ENCODE measurements at regions not wholly inside any gene's neighbourhood (a gene's known extent, or its start where the extent isn't known, plus 50 kb on each side); places are given as distances from the start of the nearest gene placed in this dataset.
"Not testable (repeated sequence)": the region's sequence is repeated elsewhere in the genome, so short reads cannot be mapped to it uniquely, and the experiment has no call there.

DNA sequence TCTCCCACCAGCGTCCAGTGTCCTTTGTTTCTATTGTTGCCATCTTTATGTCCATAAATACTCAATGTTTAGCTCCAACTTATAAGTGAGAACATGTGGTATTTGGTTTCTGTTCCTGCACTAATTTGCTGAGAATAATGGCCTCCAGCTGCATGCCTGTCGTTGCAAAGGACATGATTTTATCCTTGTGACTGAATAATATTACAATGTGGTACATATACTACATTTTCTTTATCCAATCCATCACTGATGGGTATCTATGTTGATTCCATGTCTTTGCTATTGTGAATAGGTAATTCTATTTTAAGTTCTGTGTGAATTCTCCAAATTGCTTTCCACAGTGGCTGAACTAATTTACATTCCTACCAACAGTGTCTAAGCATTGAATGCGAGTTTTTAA, 578.6 kb upstream of the CA10 start:
- DNase-seq (ENCODE audit: low read depth): no peak

DNA sequence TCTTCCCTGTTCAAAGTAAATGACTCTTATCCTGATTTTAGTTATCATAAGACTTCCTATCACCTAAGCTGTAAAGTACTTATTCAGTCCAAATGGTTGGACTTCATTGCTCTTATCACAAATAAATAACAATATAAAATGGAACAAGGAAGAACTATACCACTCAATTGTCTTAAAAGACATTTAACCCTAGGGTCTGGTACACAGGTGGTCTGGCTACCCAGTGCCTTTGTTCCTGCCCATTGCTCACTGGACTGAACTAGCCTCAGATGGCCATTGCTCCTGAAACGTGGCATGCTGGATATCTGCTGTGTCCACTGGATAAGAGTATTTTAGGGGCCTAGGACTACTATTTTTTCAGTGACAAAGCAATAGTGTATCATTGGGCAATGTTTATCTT, 574.3 kb upstream of the CA10 start:
- DNase-seq (ENCODE audit: low read depth): no peak

- no peak for DNase-seq (ENCODE audit: low read depth)
Measured at GRCh38 chr17:52724578-52724977, 566.1 kb upstream of the CA10 start.

GRCh38 chr17:52721910-52722309, 563.4 kb upstream of the CA10 start:
- no peak for DNase-seq (ENCODE audit: low read depth)

- no peak for DNase-seq (ENCODE audit: low read depth)
Measured at GRCh38 chr17:52710363-52710901, 551.9 kb upstream of the CA10 start.

DNA sequence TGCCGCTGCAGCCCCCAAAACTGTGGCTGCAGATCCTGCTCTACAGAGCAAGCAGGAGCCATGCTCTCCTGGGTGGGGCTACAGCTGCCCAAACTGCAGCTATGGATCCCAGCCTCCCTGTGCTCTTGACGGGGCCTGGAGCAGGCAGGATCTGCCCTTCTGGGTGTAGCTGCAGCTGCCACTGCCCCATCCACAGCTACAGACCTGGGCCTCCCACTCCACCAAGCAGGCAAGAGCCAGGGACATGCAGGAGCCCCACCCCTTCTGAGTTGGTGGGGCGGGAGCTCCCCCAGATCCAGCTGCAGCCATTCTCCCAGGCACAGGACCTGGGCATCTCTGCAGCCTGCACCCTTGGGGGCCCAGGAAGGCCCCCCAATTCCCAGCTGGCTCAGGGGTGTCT, 551.2 kb upstream of the CA10 start:
- DNase-seq (ENCODE audit: low read depth): no peak

DNA sequence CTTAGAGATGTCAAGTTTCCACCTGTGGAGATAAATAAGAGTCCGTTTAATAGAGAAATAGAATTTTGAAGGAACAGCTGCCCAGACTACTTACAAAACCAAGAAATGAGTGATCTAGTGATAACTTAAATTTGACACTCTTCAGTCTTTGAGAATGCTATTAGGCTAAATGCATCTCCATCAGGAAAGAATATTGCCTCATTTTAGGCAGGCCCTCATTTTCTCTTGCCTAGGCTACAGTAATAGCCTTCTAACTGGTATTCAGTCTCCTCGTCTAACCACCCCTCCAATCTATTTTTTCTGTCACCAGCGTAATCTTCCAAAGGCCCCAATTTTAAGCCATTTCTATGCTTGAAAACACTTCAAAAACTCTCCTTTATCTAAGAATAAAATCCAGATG, 537.8 kb upstream of the CA10 start:
- DNase-seq (ENCODE audit: low read depth): no peak

DNA sequence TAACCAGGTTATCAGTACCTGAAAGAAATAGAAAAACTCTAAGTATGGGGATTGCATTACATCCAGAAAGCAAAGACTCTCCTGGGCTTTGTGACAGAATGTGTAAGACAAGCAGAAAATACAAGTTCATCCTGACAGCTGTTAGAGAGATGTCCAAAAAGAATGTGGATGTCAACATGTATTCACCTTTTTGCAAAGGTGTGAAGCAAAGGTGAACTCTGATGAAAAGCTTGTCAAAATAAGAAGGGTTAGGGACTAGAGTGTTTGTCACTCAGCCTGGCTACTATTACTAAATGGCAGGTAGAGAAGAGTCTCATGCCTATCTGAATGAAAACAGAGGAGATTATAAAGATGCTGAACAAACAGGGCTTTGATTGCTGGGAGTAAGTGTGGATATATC, 527.6 kb upstream of the CA10 start:
- no peak for DNase-seq (ENCODE audit: low read depth)

DNA sequence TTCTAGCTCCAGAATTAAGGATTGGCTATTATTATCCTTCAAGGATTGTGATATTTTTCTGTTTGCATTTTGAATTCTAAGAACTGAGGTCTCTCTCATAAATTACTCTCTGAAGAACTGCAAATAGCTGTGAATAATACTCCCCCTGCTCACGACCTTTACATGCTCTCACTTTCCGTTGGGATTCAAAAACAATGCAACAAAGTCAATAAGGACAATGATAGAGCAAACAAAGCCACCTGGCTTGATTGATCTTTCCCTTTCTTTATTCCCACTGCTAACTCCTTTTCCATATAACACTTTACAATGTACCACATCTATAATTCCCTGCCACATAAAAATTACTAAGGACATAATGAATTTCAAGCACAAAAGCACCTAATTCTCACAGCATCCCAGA, 523.0 kb upstream of the CA10 start:
- DNase-seq (ENCODE audit: low read depth): no peak

DNA sequence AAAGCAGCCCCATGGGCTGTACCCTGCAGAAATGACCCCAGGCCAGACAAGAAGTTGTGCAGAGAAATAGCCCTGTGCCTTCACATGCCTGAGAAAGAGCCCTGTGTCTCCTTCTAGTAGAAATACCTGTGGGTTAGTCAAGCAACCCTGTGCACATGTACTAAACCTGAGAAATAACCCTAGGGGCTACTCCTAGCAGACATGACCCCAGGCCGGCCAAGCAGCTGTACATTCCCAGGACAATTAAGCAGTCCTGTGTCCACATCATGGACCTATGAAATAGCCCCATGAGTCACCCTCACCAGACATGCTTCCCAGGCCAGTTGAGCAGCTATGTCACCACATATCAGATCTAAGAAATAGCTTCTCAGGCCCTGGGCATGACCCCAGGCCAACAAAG, 519.7 kb upstream of the CA10 start:
- DNase-seq (ENCODE audit: low read depth): no peak

- DNase-seq (ENCODE audit: low read depth): no peak
Measured at GRCh38 chr17:52674686-52675085, 516.2 kb upstream of the CA10 start.

- no peak for DNase-seq (ENCODE audit: low read depth)
Measured at GRCh38 chr17:52673791-52674190, 515.3 kb upstream of the CA10 start.

DNA sequence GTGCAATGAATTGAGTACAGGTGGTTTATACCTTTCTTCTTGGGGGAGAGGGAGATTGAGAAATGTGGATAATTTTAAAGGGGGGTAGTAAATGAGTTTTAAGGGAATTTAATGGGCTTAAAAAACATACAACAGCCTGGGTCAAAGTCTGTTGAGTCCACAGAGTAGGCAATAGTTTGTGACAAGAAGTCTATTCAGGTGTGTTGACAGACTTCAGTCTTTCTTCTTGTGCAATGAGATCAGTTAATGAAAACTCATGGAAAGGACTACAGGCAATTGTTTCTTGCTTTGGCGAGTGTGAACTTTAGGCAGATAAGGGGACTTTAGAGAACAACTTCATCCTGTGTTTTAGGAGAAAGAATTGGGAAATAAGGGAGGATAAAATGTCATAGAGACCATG, 507.8 kb upstream of the CA10 start:
- no peak for DNase-seq (ENCODE audit: low read depth)

DNA sequence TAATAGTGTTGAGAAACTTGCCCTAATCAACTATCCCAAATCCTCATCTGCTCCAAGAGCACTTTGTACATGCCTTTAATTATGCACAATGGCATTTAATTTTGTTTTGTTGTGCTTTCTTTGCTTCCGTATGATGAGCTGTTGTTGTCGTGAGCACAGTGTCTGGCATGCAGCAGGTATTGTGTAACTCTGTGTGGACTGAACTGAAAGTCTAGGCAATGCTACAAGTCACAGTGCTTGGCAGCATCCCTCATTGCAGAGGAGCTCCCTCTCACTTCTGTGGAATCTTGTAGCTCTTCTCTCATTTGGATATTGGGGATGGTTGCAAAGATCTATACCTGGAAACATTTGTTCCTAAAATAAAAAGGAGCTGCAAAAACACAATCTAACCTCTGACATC, 502.2 kb upstream of the CA10 start:
- no peak for DNase-seq (ENCODE audit: low read depth)

- DNase-seq (ENCODE audit: low read depth): no peak
Measured at GRCh38 chr17:52653014-52653413, 494.5 kb upstream of the CA10 start.

DNA sequence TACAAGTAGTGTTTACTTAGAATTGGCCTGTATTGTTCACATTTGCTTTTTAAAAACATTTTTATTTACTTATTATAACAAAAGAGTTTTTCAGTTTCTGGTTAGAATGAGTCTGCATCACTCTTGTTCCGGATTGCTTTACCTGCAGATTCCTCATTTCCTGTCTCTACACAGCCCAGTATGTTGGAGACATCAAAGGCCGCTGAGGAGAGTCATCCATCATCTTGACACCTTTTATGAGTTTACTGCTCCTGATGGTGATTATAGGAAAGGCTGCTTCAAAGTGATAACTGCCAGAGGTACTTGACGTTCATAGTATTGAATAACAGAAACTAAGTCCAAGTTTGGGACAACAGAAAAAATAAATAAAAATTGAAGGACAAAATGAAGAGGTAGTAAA, 490.5 kb upstream of the CA10 start:
- no peak for DNase-seq (ENCODE audit: low read depth)

DNA sequence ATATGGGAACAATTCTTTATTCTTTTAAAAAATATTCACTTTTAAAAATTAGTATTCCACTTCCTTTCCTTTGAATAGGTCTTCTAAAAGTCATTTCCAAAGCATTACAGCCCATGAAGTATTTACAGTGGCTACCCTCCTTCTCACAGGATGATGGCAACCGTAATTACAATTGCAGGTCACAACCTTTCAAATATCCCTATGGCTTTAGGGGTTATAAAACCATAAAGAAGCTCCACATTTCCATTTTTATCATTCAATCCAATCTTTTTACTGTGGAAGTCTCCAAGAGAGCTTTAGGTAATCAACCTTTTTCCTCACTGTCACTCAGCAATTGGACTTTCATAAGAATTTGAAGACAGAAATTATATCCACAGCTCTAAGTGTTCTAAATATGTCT, 488.9 kb upstream of the CA10 start:
- no peak for DNase-seq (ENCODE audit: low read depth)

DNA sequence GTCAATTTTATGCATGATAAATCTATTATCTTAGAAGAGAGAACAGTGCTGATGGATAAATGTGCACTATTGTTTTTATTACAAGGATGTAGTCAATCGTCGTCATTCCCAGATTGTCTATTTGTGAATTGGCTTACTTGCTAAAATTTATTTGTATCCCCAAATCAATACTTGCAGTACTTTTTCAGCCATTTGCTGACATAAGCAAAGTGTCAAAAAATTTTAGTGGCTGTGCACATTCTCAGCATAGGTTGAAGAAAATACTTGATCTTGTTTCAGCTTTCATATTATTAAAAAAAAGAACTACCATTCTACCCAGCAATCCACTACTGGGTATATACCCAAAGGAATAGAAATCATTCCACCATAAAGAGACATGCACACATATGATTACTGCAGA, 477.9 kb upstream of the CA10 start:
- DNase-seq (ENCODE audit: low read depth): no peak

- DNase-seq (ENCODE audit: low read depth): no peak
Measured at GRCh38 chr17:52606590-52606989, 448.1 kb upstream of the CA10 start.

DNA sequence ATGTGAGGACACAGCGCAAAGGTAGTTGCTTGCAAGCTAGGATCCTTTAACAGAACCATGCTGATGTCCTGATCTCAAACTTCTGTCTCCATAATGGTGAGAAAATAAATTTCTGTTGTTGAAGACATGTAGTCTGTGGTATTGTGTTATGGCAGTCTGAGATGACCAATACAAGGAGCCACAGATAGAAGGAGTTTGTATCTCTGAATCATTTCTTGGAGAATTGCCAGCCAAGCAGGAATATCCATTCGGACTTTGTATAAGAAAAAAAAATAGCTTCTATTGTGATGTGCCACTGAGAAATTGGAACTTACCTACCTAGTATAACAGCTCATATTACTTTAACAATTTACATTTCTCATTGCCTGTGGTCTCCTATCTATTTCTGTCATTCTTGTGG, 447.6 kb upstream of the CA10 start:
- no peak for DNase-seq (ENCODE audit: low read depth)

DNA sequence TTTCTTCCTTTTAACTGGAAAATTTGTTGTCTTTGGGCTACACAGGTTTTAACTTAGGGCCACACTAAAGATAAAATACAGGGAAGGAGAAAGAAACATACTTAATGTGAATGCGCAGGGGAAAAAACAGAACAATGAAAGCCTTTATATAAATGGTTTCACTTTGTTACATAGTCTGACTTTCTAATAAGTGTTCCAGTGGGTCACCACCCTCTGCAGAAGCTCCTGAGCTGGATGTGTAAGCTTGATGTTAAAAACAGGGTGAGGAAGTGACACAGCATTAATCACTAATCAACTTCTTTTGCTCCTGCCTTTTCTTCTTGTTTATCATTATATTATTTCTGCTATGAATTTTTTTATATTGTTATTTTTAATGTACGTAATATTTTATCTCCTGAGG, 445.6 kb upstream of the CA10 start:
- DNase-seq (ENCODE audit: low read depth): no peak

GRCh38 chr17:52597452-52598215, 439.1 kb upstream of the CA10 start:
- not testable (repeated sequence) for DNase-seq (ENCODE audit: low read depth)

DNA sequence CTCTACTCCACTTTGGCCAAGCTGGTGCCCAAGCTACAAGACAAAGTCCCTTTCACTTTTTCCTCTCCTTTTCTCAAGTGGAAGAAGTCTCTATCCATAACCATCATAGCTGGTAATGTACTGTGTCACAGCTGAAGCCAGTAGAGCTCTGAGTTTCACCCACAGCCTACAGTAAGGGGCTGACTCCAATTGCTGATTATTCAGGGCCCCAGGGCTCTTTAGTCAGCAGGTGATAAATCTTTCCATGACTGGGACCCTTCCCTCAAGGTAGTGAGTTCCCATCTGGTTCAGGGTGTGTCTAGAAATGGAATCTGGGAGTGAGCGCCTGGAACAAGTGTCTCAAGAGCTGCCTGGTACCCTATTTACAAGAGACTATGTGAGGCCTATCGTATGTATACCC, 436.0 kb upstream of the CA10 start:
- no peak for DNase-seq (ENCODE audit: low read depth)

GRCh38 chr17:52546990-52547389, 388.5 kb upstream of the CA10 start:
- DNase-seq (ENCODE audit: low read depth): no peak

Measured in fibroblast of the conjunctiva (primary cell).